C1 segment of cervical spinal cord (tissue), 14 donors: ENCODE measurements at regions not wholly inside any gene's neighbourhood (a gene's known extent, or its start where the extent isn't known, plus 50 kb on each side); places are given as distances from the start of the nearest gene placed in this dataset.

Experiments used
- DNase-seq, 14 donors: peaks; one replicate each; lab custom pipeline; 2025; lab: John Stamatoyannopoulos, UW

DNA sequence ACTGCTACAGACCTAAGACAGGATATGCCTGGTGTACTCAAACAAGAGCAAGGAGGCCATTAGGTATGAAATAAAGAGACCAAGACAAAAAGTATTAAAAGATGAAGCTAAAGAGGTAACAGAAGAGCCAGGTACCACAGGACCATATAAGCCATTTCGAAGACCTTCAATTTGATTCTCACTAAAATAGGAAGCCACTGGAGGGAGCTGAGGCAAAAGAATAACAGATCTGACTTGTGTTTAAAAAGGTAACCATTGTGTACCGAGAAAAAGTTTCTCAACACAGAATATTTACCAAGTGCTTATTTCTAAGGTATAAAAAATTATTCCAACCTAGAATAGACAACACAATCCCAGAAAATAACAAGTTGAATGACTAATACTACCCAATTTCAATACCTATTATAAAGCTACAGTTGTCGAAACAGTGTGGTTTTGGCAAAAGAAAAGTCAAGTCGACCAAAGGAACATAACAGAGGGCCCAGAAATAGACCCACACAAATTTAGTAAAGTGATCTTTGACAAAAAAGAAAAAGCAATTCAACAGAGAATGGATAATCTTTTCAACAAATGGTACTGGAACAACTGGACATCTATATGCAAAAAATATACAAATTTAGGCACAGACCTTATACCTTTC, 125.3 kb upstream of the DST start:
- no peak for DNase-seq

DNA sequence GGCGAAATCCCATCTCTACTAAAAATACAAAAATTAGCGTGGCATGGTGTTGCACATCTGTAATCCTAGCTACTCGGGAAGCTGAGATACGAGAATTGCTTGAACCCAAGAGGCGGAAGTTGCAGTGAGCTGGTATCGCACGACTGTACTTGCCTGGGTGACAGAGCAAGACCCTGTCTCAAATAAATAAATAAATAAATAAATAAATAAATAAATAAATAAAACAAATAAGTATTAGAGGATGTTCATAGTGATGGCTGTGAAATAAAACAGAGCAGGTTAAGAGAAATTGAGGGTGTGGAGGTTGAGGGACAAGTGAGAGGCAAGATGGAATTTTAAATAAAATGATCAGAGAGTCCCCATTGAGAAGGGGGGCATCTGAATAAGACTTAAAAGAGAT, 124.7 kb upstream of the DST start:
- no peak for DNase-seq

DNA sequence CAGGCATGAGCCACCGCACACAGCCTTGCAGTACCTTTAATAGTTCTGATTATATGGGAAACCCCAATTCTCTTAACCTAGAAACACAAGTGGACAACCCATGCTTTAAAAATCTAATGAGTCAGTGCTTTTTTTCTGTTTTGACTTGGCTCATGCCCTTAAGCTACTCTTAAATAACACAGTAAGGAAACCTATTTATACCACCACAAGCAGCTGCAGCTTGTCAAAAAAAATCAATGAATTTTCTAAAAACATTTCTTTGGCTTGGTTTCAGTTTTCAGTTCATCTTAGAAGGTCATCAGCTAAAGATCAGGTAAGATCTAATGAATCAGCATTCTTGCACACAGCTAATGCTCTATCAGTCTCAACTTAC, 124.1 kb upstream of the DST start:
- no peak for DNase-seq

DNA sequence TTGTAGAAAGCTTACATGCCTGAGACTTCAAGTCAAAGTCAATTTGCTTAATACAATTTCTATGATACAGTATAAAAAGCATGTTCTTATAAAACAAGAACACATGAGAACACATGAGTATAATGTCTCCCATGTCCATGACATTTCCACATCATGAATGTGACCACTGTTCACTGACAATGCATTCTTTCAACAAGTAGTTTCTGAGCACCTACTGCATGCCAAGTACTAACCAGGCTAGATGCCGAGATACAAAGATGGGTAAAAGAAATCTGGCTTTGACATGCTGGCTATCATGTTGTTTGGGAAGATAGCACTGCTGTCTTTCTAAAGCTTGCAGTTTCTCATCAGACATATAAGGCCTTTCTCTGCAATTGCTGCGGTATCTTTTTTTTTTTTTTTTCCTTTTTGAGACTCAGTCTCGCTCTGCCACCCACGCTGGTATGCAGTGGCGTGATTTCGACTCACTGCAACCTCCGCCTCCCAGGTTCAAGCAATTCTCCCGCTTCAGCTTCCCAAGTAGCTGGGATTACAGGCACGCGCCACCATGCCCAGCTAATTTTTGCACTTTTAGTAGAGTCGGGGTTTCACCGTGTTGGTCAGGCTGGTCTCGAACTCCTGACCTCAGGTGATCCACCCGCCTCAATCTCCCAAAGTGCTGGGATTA, 123.6 kb upstream of the DST start:
- DNase-seq = no peak

- DNase-seq = no peak
These were observed 122.8 kb upstream of the DST start for GRCh38 chr6:56765494-56765893.

GRCh38 chr6:56764081-56764566, 121.4 kb upstream of the DST start:
- DNase-seq = peak in 6 of 14 donors; percentile 22 to 34 (median 31)

- no peak for DNase-seq
These were observed 119.0 kb upstream of the DST start for GRCh38 chr6:56761651-56762050.

DNA sequence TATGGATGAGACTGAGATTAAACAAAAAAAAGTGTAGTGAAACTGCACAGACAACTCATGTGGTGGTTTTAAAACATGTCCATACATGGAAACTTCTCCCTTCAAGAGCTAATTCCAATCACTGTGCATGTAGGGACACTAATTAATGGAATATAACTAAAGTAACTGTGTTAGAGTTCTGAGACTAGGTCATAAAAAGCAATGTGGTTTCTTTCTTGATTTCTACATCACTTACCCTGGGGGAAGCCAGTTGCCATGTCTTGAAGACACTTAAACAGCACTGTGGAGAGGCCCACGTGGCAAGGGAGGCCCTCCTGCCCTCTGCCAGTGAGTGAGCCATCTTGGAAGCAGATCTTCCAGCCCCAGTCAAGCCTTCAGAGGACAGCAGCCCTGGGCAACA, 118.2 kb upstream of the DST start:
- DNase-seq = no peak

- peak in 3 of 14 donors; percentile 11 to 39 (median 22) for DNase-seq
These were observed 116.8 kb upstream of the DST start for GRCh38 chr6:56759521-56759920.

GRCh38 chr6:56758553-56758952, 115.9 kb upstream of the DST start:
- peak in 1 of 14 donors; percentile 33 for DNase-seq

DNA sequence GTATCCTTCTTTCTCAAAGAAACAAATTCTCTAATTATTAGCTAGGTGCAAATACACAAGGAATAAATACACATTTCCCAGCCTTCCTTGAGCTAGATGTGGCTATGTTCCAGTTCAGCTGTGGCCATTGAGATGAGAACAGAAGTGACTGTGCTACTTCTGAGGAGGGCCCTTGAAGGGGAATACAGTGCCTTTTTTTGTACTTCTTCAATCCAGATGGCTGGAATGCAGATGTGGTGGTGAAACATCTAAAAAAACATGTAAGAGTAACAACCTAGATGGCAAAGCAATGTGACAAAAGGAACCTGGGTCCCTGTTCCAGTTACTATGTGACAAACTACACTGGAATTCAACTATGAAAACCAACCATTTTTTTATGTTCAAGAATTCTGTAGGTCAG, 115.4 kb upstream of the DST start:
- DNase-seq = peak in 1 of 14 donors; percentile 36

GRCh38 chr6:56757588-56757984, 114.9 kb upstream of the DST start:
- DNase-seq = peak in 4 of 14 donors; percentile 26 to 41 (median 31)

- peak in 1 of 14 donors; percentile 12 for DNase-seq
These were observed 114.3 kb upstream of the DST start for GRCh38 chr6:56756791-56757587.

DNA sequence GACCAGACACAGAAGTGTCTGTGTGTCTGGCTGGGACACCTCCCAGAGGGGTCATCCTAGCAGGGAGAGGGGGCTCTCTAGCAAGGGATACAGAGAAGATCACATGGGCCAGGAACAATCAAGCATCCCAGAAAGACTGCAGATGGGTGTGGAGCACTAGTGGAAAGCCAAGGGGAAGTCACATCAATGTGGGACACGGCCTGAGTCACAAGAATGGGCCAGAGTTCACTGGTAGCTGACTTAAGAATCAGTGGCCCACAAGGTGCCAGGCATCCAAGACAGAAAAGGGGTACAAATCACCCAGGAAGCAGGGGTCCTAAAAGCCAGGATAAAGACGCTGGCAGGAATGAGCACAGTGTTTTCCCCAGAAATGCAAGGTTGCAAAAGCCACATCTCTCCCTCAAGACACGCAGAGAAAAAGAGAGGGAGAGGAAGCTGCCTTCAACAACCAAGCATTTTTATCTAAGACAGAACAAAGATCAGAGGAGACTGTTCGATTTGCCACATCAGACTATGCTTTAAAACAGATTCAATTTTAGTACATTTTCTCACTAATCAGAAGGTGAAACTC, 113.6 kb upstream of the DST start:
- peak in 6 of 14 donors; percentile 17 to 62 (median 40) for DNase-seq

DNA sequence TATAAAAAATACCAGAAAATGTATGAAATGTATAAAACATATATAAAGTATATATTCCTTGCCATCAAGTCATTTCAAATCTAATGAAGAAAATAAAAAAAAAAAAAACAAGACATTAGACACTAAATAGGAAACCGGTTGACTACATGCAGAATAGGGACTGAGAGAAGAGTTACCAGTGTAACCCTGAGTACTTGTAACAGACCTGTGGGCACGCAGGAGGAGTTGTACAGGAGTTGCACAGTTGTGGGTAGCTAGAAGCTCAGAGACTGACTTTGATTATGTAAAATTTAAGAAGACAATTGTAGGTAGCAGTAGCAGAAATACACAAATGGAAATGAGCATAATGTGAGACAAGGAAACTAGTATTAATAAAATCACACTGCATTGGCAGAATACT, 112.4 kb upstream of the DST start:
- DNase-seq = no peak

GRCh38 chr6:56753811-56754210, 111.1 kb upstream of the DST start:
- no peak for DNase-seq

DNA sequence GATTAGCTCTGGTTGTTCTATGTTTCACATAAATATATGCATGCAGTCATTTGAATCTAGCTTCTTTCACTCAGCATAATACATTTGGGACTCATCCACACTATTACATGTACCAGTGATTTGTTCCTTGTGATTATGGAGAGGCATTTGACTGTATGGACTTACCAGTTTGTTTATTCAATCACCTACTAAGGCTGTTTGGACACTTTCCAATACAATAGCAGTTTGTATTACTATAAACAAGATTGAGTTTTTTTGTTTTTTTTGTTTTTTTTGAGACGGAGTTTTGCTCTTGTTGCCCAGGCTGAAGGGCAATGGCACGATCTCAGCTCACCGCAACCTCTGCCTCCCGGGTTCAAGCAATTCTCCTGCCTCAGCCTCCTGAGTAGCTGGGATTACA, 109.8 kb upstream of the DST start:
- no peak for DNase-seq

GRCh38 chr6:56752009-56752408, 109.3 kb upstream of the DST start:
- DNase-seq = no peak

- DNase-seq = no peak
These were observed 108.9 kb upstream of the DST start for GRCh38 chr6:56751604-56752003.

GRCh38 chr6:56750686-56751085, 108.0 kb upstream of the DST start:
- DNase-seq = no peak

- no peak for DNase-seq
These were observed 107.0 kb upstream of the DST start for GRCh38 chr6:56749632-56750151.
